DMS114 treated with DMSO at 0.1 percent for 48 hours (cell line): ENCODE measurements at regions not wholly inside any gene's neighbourhood (a gene's known extent, or its start where the extent isn't known, plus 50 kb on each side); places are given as distances from the start of the nearest gene placed in this dataset.
"Not testable (repeated sequence)": the region's sequence is repeated elsewhere in the genome, so short reads cannot be mapped to it uniquely, and the experiment has no call there.

Experiments
- DNase-seq: peaks from one replicate; lab custom pipeline; 2025; ENCODE audit not compliant: unreplicated experiment; lab: John Stamatoyannopoulos, UW

- DNase-seq, result no peak
These were observed 261.9 kb upstream of the PUDP start for GRCh38 chrX:7409866-7410265.

- DNase-seq, result no peak
These were observed 251.4 kb upstream of the PUDP start for GRCh38 chrX:7399373-7399772.

GRCh38 chrX:7390441-7390840, 242.5 kb upstream of the PUDP start:
- DNase-seq, result no peak

GRCh38 chrX:7389576-7389975, 241.6 kb upstream of the PUDP start:
- DNase-seq, result no peak

GRCh38 chrX:7385131-7385530, 237.2 kb upstream of the PUDP start:
- no peak for DNase-seq

GRCh38 chrX:7378406-7378805, 230.5 kb upstream of the PUDP start:
- DNase-seq, result no peak

GRCh38 chrX:7372825-7373525, 225.0 kb upstream of the PUDP start:
- DNase-seq, result no peak

- no peak for DNase-seq
These were observed 214.2 kb upstream of the PUDP start for GRCh38 chrX:7362111-7362510.

GRCh38 chrX:7351926-7352325, 204.0 kb upstream of the PUDP start:
- no peak for DNase-seq

GRCh38 chrX:7347465-7347864, 199.5 kb upstream of the PUDP start:
- DNase-seq, result no peak

GRCh38 chrX:7346021-7346420, 198.1 kb upstream of the PUDP start:
- no peak for DNase-seq

- no peak for DNase-seq
These were observed 195.2 kb upstream of the PUDP start for GRCh38 chrX:7343181-7343580.

GRCh38 chrX:7335816-7336362, 187.9 kb upstream of the PUDP start:
- DNase-seq, result not testable (repeated sequence)

GRCh38 chrX:7334253-7334935, 186.4 kb upstream of the PUDP start:
- DNase-seq, result no peak

- no peak for DNase-seq
These were observed 183.2 kb upstream of the PUDP start for GRCh38 chrX:7330971-7331746.

- no peak for DNase-seq
These were observed 182.6 kb upstream of the PUDP start for GRCh38 chrX:7330556-7330955.

- no peak for DNase-seq
These were observed 170.7 kb upstream of the PUDP start for GRCh38 chrX:7318661-7319060.

- no peak for DNase-seq
These were observed 170.3 kb upstream of the PUDP start for GRCh38 chrX:7318241-7318640.

- no peak for DNase-seq
These were observed 168.9 kb upstream of the PUDP start for GRCh38 chrX:7316887-7317286.

GRCh38 chrX:7316280-7316679, 168.3 kb upstream of the PUDP start:
- no peak for DNase-seq

- no peak for DNase-seq
These were observed 166.5 kb upstream of the PUDP start for GRCh38 chrX:7314425-7314824.

- DNase-seq, result no peak
These were observed 159.8 kb upstream of the PUDP start for GRCh38 chrX:7307720-7308119.
